GM19351 (cell line): ENCODE measurements at regions not wholly inside any gene's neighbourhood (a gene's known extent, or its start where the extent isn't known, plus 50 kb on each side); places are given as distances from the start of the nearest gene placed in this dataset.
A peak's percentile ranks its signal among the peaks of the same experiment; 100 is the strongest.
"Not testable (repeated sequence)": the region's sequence is repeated elsewhere in the genome, so short reads cannot be mapped to it uniquely, and the experiment has no call there.

Experiments
- ATAC-seq: cut with Tn5 transposase; IDR thresholded peaks from one replicate; pipeline ENCODE4 v1.9.1; 2021; ENCODE audit warnings: mild to moderate bottlenecking, moderate library complexity; ENCODE audit not compliant: unreplicated experiment

GRCh38 chrX:63186137-63186536 lies 165.0 kb downstream of the SPIN4 start:
- ATAC-seq = no peak

GRCh38 chrX:63179852-63180251 lies 171.3 kb downstream of the SPIN4 start:
- ATAC-seq = not testable (repeated sequence)

GRCh38 chrX:63176578-63176977 lies 174.6 kb downstream of the SPIN4 start:
- not testable (repeated sequence) for ATAC-seq

- ATAC-seq = not testable (repeated sequence)
These were observed 177.1 kb downstream of the SPIN4 start for GRCh38 chrX:63173841-63174718.

- peak; percentile 87 for ATAC-seq
These were observed 181.7 kb downstream of the SPIN4 start for GRCh38 chrX:63169416-63169815.

- ATAC-seq = peak; percentile 77
These were observed 182.2 kb downstream of the SPIN4 start for GRCh38 chrX:63168949-63169348.

GRCh38 chrX:63167002-63167401 lies 184.1 kb downstream of the SPIN4 start:
- not testable (repeated sequence) for ATAC-seq

- not testable (repeated sequence) for ATAC-seq
These were observed 190.1 kb downstream of the SPIN4 start for GRCh38 chrX:63160994-63161393.

- ATAC-seq = not testable (repeated sequence)
These were observed 190.8 kb downstream of the SPIN4 start for GRCh38 chrX:63160340-63160739.

GRCh38 chrX:63145526-63145925 lies 205.6 kb downstream of the SPIN4 start:
- not testable (repeated sequence) for ATAC-seq

- not testable (repeated sequence) for ATAC-seq
These were observed 208.5 kb downstream of the SPIN4 start for GRCh38 chrX:63142588-63142987.

GRCh38 chrX:63135859-63136258 lies 215.3 kb downstream of the SPIN4 start:
- not testable (repeated sequence) for ATAC-seq

- ATAC-seq = peak; percentile 95
These were observed 222.6 kb downstream of the SPIN4 start for GRCh38 chrX:63128509-63128908.

- no peak for ATAC-seq
These were observed 235.9 kb downstream of the SPIN4 start for GRCh38 chrX:63115196-63115595.

GRCh38 chrX:63101879-63102620 lies 249.1 kb downstream of the SPIN4 start:
- no peak for ATAC-seq

GRCh38 chrX:63058204-63058603 lies 292.9 kb downstream of the SPIN4 start:
- no peak for ATAC-seq

GRCh38 chrX:63050225-63050624 lies 300.9 kb downstream of the SPIN4 start:
- no peak for ATAC-seq

- no peak for ATAC-seq
These were observed 318.3 kb downstream of the SPIN4 start for GRCh38 chrX:63032811-63033210.

GRCh38 chrX:63013549-63013948 lies 337.6 kb downstream of the SPIN4 start:
- no peak for ATAC-seq

GRCh38 chrX:63012574-63012973 lies 338.6 kb downstream of the SPIN4 start:
- no peak for ATAC-seq

GRCh38 chrX:63000196-63000595 lies 350.9 kb downstream of the SPIN4 start:
- ATAC-seq = not testable (repeated sequence)
